GM19452 (cell line): ENCODE measurements at regions not wholly inside any gene's neighbourhood (a gene's known extent, or its start where the extent isn't known, plus 50 kb on each side); places are given as distances from the start of the nearest gene placed in this dataset.

Experiments
- ATAC-seq: cut with Tn5 transposase; IDR thresholded peaks from one replicate; pipeline ENCODE4 v1.9.1; 2021; ENCODE audit not compliant: unreplicated experiment

GRCh38 chr16:73545755-73546154 is 497.8 kb upstream of the ZFHX3 start:
- no peak for ATAC-seq

GRCh38 chr16:73545290-73545689 is 497.4 kb upstream of the ZFHX3 start:
- ATAC-seq: no peak

GRCh38 chr16:73544826-73545225 is 496.9 kb upstream of the ZFHX3 start:
- no peak for ATAC-seq

GRCh38 chr16:73543970-73544599 is 496.2 kb upstream of the ZFHX3 start:
- no peak for ATAC-seq

DNA sequence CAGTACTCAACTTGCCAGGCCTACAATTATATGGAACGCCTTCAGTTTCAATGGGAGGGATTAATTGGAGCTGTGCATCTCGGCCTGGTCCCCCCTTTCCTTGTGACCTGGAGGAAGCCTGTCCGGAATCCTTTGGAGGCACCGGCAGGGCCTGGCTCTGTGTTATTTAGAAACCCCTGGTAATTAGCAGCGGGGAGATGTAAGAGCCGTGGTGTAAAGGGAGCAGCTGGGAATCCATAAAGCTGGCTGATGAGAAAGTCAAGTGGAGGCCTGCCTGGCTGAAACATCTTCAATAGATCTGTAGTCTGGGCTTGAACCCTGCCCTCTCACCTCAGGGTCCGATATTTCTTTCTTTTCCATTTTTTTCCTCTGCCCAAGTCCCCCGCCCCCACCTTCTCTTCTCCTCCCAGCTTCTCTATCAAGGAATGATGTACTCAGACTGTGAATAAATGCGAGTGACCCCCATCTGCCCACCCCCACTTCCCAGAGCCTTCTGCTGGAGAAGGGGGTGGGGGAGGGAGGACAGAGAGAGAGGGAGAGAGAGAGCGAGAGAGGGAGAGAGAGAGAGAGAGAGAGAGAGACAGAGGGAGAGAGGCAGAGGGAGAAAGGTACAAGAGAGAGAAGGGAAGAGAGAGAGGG is 495.5 kb upstream of the ZFHX3 start:
- ATAC-seq: no peak

- no peak for ATAC-seq
These were observed 495.0 kb upstream of the ZFHX3 start for GRCh38 chr16:73542885-73543284.

- no peak for ATAC-seq
These were observed 490.0 kb upstream of the ZFHX3 start for GRCh38 chr16:73537921-73538320.

GRCh38 chr16:73536931-73537330 is 489.0 kb upstream of the ZFHX3 start:
- no peak for ATAC-seq

DNA sequence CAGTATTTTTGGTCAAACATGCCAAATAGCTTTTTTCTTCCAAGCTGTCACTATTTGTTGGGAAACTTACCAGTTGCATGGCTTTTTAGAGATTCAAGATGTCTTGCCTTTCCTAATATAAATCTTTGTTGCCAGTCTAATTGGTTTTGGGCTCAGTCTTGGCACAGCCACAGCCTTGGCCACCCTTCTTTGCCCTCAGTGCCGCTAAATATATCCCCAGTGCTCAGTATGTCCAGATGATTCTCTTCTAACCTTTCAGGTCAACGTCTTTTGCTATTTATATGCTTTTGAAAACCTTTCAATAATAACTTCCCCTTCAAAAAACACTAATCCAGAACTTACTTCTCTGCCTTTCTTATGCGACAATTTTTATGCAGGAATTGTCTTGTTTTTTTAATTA is 483.1 kb upstream of the ZFHX3 start:
- ATAC-seq: no peak

- ATAC-seq: no peak
These were observed 482.6 kb upstream of the ZFHX3 start for GRCh38 chr16:73530529-73530928.

- no peak for ATAC-seq
These were observed 481.5 kb upstream of the ZFHX3 start for GRCh38 chr16:73529303-73530012.

GRCh38 chr16:73527187-73527586 is 479.3 kb upstream of the ZFHX3 start:
- no peak for ATAC-seq

- ATAC-seq: no peak
These were observed 478.3 kb upstream of the ZFHX3 start for GRCh38 chr16:73526011-73526804.

DNA sequence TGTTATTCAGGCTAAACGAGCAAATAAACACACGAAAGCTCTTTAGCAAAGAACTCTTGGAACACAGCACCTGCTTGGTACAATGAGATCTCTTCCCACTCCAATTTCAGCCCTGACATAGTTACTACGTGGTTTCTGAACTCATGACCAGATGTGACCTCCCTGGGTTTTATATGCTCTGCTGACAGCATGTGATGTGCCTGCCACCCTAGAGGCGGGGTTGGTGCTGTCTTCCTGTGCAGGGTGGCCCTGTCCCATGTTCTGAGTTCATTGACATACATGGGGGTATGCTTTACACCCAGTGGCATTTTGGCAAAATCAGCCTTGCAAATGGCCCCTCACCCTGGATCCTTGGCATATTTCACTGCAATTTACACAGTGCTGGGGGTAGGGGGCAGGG is 475.3 kb upstream of the ZFHX3 start:
- ATAC-seq: no peak

DNA sequence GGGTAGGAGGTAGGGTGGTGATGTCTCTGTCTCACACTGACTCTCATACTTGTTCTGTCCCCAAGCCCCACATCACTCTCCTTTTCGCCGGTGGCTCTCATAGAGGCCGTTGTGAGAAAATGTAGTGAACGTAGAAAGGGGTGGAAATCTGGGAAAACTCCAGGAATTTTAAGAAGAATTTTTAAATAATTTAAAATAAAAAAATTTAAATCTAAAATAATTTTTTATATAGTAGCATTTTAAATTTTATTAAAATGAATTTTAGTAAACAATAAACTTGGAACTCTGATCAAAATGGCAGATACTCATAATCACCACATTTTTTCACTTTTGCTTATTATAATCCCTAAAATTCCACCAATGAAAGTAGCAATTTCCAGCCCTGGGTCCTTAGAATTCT is 473.6 kb upstream of the ZFHX3 start:
- no peak for ATAC-seq

GRCh38 chr16:73515616-73516015 is 467.7 kb upstream of the ZFHX3 start:
- ATAC-seq: no peak

GRCh38 chr16:73510852-73511251 is 462.9 kb upstream of the ZFHX3 start:
- no peak for ATAC-seq

GRCh38 chr16:73506568-73507056 is 458.7 kb upstream of the ZFHX3 start:
- no peak for ATAC-seq

DNA sequence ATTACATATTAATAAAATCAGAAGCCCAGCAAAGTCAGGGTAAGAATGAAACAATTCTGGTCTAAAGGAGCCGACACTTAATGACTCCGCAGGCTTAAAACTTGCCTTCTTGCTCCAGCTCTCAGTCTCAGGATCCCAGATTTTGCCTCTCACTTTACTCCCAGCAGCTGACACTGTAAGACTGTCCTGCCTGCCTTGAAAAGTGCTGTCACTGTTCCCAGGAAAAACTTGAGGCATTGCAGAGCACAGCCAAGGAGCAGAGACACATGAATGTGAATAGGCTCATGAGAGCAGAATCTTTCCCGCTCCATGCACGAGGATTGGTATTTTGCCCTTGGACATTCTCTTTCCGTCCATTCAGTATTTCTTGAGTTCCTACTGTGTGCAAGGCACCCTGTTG is 457.6 kb upstream of the ZFHX3 start:
- ATAC-seq: no peak

GRCh38 chr16:73504591-73505575 is 457.0 kb upstream of the ZFHX3 start:
- no peak for ATAC-seq
